HG03521 (cell line): ENCODE measurements at regions not wholly inside any gene's neighbourhood (a gene's known extent, or its start where the extent isn't known, plus 50 kb on each side); places are given as distances from the start of the nearest gene placed in this dataset.

ENCODE experiments used
- ATAC-seq: cut with Tn5 transposase; IDR thresholded peaks from one replicate; pipeline ENCODE4 v1.9.1; 2021; ENCODE audit warnings: mild to moderate bottlenecking, moderate library complexity; ENCODE audit not compliant: unreplicated experiment

GRCh38 chr18:53665701-53666100 lies 558.8 kb downstream of the MBD2 start:
- ATAC-seq = no peak

- ATAC-seq = no peak
These were observed 559.9 kb downstream of the MBD2 start for GRCh38 chr18:53664575-53664974.

- no peak for ATAC-seq
These were observed 564.2 kb downstream of the MBD2 start for GRCh38 chr18:53660306-53660705.

- no peak for ATAC-seq
These were observed 567.2 kb downstream of the MBD2 start for GRCh38 chr18:53657257-53657656.

GRCh38 chr18:53649621-53650020 lies 574.8 kb downstream of the MBD2 start:
- ATAC-seq = no peak

GRCh38 chr18:53644799-53645471 lies 579.5 kb downstream of the MBD2 start:
- no peak for ATAC-seq

- ATAC-seq = no peak
These were observed 584.8 kb downstream of the MBD2 start for GRCh38 chr18:53639687-53640086.

- ATAC-seq = no peak
These were observed 595.1 kb downstream of the MBD2 start for GRCh38 chr18:53629337-53629736.

- ATAC-seq = no peak
These were observed 598.4 kb downstream of the MBD2 start for GRCh38 chr18:53625997-53626599.

- ATAC-seq = no peak
These were observed 613.5 kb downstream of the MBD2 start for GRCh38 chr18:53610957-53611356.

GRCh38 chr18:53606792-53607191 lies 617.7 kb downstream of the MBD2 start:
- no peak for ATAC-seq

GRCh38 chr18:53605198-53605597 lies 619.3 kb downstream of the MBD2 start:
- ATAC-seq = no peak

GRCh38 chr18:53603276-53603675 lies 621.2 kb downstream of the MBD2 start:
- no peak for ATAC-seq

- ATAC-seq = no peak
These were observed 623.1 kb downstream of the MBD2 start for GRCh38 chr18:53601344-53601743.

- ATAC-seq = no peak
These were observed 637.5 kb downstream of the MBD2 start for GRCh38 chr18:53586923-53587322.
